GM12878 (cell line): ENCODE measurements at regions not wholly inside any gene's neighbourhood (a gene's known extent, or its start where the extent isn't known, plus 50 kb on each side); places are given as distances from the start of the nearest gene placed in this dataset.

Experiments
- ATAC-seq: fragments of 200-7000 bp; cut with Tn5 transposase; 3 replicates; pipeline ENCODE4 v1.9.1; 2020; ENCODE audit warnings: mild to moderate bottlenecking, moderate library complexity
- BruUV-seq: library from RNA; stranded (reverse); fragments of 400-500 nt; replicated peaks from 2 replicates; lab custom pipeline; 2021; lab: Mats Ljungman, UMichigan
- CTCF ChIA-PET: fragments of 300-600 bp; sonication (Branson Sonifier 250); formaldehyde crosslinking; extraction: SDS; loops from one replicate; lab custom pipeline; 2021; ENCODE audit warnings: inconsistent platforms; lab: Yijun Ruan, JAX
- POLR2A ChIA-PET: fragments of 350-600 bp; formaldehyde crosslinking; extraction: SDS; loops from one replicate; lab custom pipeline; 2021; ENCODE audit warnings: inconsistent platforms; lab: Charles Lee
- RAD21 ChIA-PET: fragments of 300-600 bp; sonication (Branson Sonifier 250); formaldehyde crosslinking; loops from one replicate; lab custom pipeline; 2023; ENCODE audit warnings: antibody characterized with exemption; ENCODE audit not compliant: unreplicated experiment; lab: Charles Lee
- SMC1A ChIA-PET: fragments of 300-600 bp; sonication (Branson Sonifier 250); formaldehyde crosslinking; loops from one replicate; lab custom pipeline; 2023; ENCODE audit not compliant: unreplicated experiment, uncharacterized antibody; lab: Charles Lee
- DNase-seq: peaks from one replicate; pipeline ENCODE4 v3.0.0-alpha.2; 2011; ENCODE audit warnings: low read depth, low spot score
- FAIRE-seq: peaks from 3 replicates; lab custom pipeline; 2011; peaks lifted over from hg19 to GRCh38; lab: Jason Lieb, UNC
- H2AFZ ChIP-seq: 2 replicates; pipeline ENCODE4 v1.6.0; 2011; ENCODE audit warnings: low read depth, low read length, control low read depth; ENCODE audit not compliant: control insufficient read depth
- H3K27ac ChIP-seq: 2 replicates; pipeline ENCODE4 v1.5.1; 2011; ENCODE audit warnings: control low read depth; ENCODE audit not compliant: control insufficient read depth, insufficient read depth
- H3K27me3 ChIP-seq, 2 experiments: replicated peaks in 1 of 2; 2 replicates each; pipeline versions ENCODE4 v1.6.0 to v1.6.1; 2011; ENCODE audit warnings: low read length in 1 of 2; ENCODE audit not compliant: control insufficient read depth in 2 of 2, insufficient read depth in 2 of 2
- H3K36me3 ChIP-seq, 2 experiments: 2 replicates each; pipeline ENCODE4 v1.5.1; 2011; ENCODE audit warnings: low read length in 1 of 2; ENCODE audit not compliant: control insufficient read depth in 2 of 2, insufficient read depth in 2 of 2
- H3K4me1 ChIP-seq: 2 replicates; pipeline ENCODE4 v1.6.1; 2011; ENCODE audit warnings: mild to moderate bottlenecking, low read length, moderate library complexity, mixed read lengths; ENCODE audit not compliant: control insufficient read depth, insufficient read depth
- H3K4me2 ChIP-seq: 2 replicates; pipeline ENCODE4 v1.6.0; 2011; ENCODE audit warnings: control low read depth; ENCODE audit not compliant: control insufficient read depth, insufficient read depth
- H3K4me3 ChIP-seq: fragments of 200-600 bp; sonication (generic); 2 replicates; pipeline ENCODE4 v1.5.1; 2016
- H3K79me2 ChIP-seq: 2 replicates; pipeline ENCODE4 v1.6.0; 2011; ENCODE audit warnings: low read length; ENCODE audit not compliant: control insufficient read depth, insufficient read depth
- H3K9ac ChIP-seq: 2 replicates; pipeline ENCODE4 v1.8.0; 2011; ENCODE audit warnings: low read length, control low read depth, mixed read lengths; ENCODE audit not compliant: control insufficient read depth, insufficient read depth
- H3K9me3 ChIP-seq: replicated peaks from 3 replicates; pipeline ENCODE4 v1.5.1; 2011; ENCODE audit warnings: mild to moderate bottlenecking, low read length; ENCODE audit not compliant: control insufficient read depth, insufficient read depth
- H4K20me1 ChIP-seq: 2 replicates; pipeline ENCODE4 v1.6.0; 2011; ENCODE audit not compliant: control insufficient read depth, insufficient read depth
- BACH1 ChIP-seq: fragments of 450-650 bp; IDR thresholded peaks from 2 replicates; pipeline ENCODE4 v1.6.1; 2017; ENCODE audit warnings: mild to moderate bottlenecking, borderline replicate concordance
- CREB1 ChIP-seq: IDR thresholded peaks from 2 replicates; pipeline ENCODE4 v1.6.1; 2012; ENCODE audit warnings: low read depth, mild to moderate bottlenecking, inconsistent platforms
- EED ChIP-seq: sonication (generic); IDR thresholded peaks from 2 replicates; pipeline ENCODE4 v1.6.1; 2016; ENCODE audit warnings: antibody characterized with exemption, low read depth
- FOXK2 ChIP-seq: fragments of 450-650 bp; IDR thresholded peaks from 2 replicates; pipeline ENCODE4 v1.6.1; 2017; ENCODE audit warnings: mild to moderate bottlenecking, moderate library complexity
- JUND ChIP-seq: IDR thresholded peaks from 2 replicates; pipeline ENCODE4 v1.6.1; 2012; ENCODE audit warnings: low read depth, mild to moderate bottlenecking, low read length, improper control_type of control experiment, moderate library complexity
- PAX5 ChIP-seq: IDR thresholded peaks from 2 replicates; pipeline ENCODE4 v1.6.1; 2011; ENCODE audit warnings: low read depth, low read length, borderline replicate concordance
- PML ChIP-seq: IDR thresholded peaks from 2 replicates; pipeline ENCODE4 v1.6.1; 2012; ENCODE audit warnings: low read length, inconsistent platforms
- POLR2A ChIP-seq: IDR thresholded peaks from 2 replicates; pipeline ENCODE4 v1.6.1; 2011; ENCODE audit warnings: low read depth, mild to moderate bottlenecking, low read length
- RUNX3 ChIP-seq: IDR thresholded peaks from 2 replicates; pipeline ENCODE4 v1.6.1; 2012; ENCODE audit warnings: low read length, inconsistent platforms
- TCF3 ChIP-seq: IDR thresholded peaks from 2 replicates; pipeline ENCODE4 v1.6.1; 2012; ENCODE audit warnings: low read depth, mild to moderate bottlenecking, low read length, borderline replicate concordance; ENCODE audit not compliant: insufficient read depth
- ZNF217 ChIP-seq: fragments of 450-650 bp; IDR thresholded peaks from 2 replicates; pipeline ENCODE4 v1.6.1; 2017; ENCODE audit warnings: antibody characterized with exemption, mild to moderate bottlenecking
- WGBS: methylation state at CpG from one replicate; pipeline ENCODE4 v1.1.6; 2016; ENCODE audit warnings: low lambda C conversion rate; ENCODE audit not compliant: insufficient replicate concordance, insufficient coverage; ENCODE audit errors: missing lambda C conversion rate; 5-methylcytosine and 5-hydroxymethylcytosine counted together
- in situ Hi-C: fragments of 300-500 bp; cut with MboI; formaldehyde crosslinking; loops from 9 replicates; pipeline ENCODE4 v1.14.3; 2018; ENCODE audit warnings: mixed read lengths
- intact Hi-C: fragments of 100-400 bp; cut with micrococcal nuclease; formaldehyde crosslinking; loops from one replicate; pipeline ENCODE4 v1.14.2; 2022; ENCODE audit not compliant: unreplicated experiment
- TF ChIP-seq, protein P1 (sequence below), 3 experiments: IDR thresholded peaks in 2 of 3; conservative IDR thresholded peaks in 1 of 3; 2 replicates each; pipeline ENCODE4 v1.5.1; 2011; ENCODE audit warnings: low read depth in 3 of 3, low read length in 3 of 3, mild to moderate bottlenecking in 3 of 3, control low read depth in 2 of 3, moderate library complexity in 2 of 3, inconsistent platforms in 1 of 3, mixed read lengths in 1 of 3; ENCODE audit not compliant: control insufficient read depth in 2 of 3, insufficient read depth in 1 of 3; ENCODE audit errors: extremely low read depth in 1 of 3
- TF ChIP-seq, protein P2 (sequence below): fragments of 150-350 bp; IDR thresholded peaks from 2 replicates; pipeline ENCODE4 v1.6.1; 2016; ENCODE audit warnings: low read depth, low read length
- TF ChIP-seq, protein P3 (sequence below): fragments of 450-650 bp; IDR thresholded peaks from 2 replicates; pipeline ENCODE4 v1.6.1; 2017; ENCODE audit warnings: mild to moderate bottlenecking, moderate library complexity
- TF ChIP-seq, protein P4 (sequence below): fragments of 450-650 bp; IDR thresholded peaks from 2 replicates; pipeline ENCODE4 v1.6.1; 2018; ENCODE audit warnings: borderline replicate concordance, mild to moderate bottlenecking; ENCODE audit not compliant: partially characterized antibody

DNA sequence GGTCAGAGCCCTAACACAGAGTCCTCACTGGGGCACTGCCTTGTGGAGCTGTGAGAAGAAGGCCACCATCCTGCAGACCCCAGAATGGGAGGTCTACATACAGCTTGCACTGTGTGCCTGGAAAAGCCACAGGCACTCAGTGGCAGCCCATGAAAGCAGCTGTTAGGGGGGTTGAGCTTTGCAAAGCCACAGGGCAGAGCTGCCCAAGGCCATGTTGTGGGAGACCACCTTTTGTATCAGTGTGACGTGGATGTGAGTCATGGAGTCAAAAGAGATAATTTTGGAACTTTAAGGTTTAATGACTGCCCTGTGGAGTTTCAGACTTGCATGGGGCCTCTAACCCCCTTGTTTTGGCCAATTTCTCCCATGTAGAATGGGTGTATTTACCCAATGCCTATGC is 52.9 kb upstream of the TPRG1 start:
- H4K20me1 ChIP-seq, result no peaks in the 10 kb centered on the region
- ChIA-PET CTCF (no interaction called here), SMC1A (no interaction called here), RAD21 (no interaction called here), POLR2A (no interaction called here)
- intact Hi-C loops (no loop called here), in situ Hi-C loops (no loop called here)
- H3K9ac ChIP-seq, result no peak overlapping the region
- H3K4me3 ChIP-seq, result no peak overlapping the region
- no peaks in the 10 kb centered on the region for H3K4me1 ChIP-seq
- no peaks in the 10 kb centered on the region for H3K9me3 ChIP-seq
- no peak for ATAC-seq
- DNase-seq, result no peak
- no peak for FAIRE-seq
- H3K27ac ChIP-seq, result no peak overlapping the region
- no peaks in the 10 kb centered on the region for H3K27me3 ChIP-seq
- 40% methylated on average over 1 of the region's 1 CpG for WGBS
- no peaks in the 10 kb centered on the region for H3K79me2 ChIP-seq
- H3K4me2 ChIP-seq, result no peak overlapping the region
- H3K36me3 ChIP-seq, result no peaks in the 10 kb centered on the region
- no peak overlapping the region for H2AFZ ChIP-seq
- no TSS peak for BruUV-seq
- TF ChIP-seq, protein P1, sequence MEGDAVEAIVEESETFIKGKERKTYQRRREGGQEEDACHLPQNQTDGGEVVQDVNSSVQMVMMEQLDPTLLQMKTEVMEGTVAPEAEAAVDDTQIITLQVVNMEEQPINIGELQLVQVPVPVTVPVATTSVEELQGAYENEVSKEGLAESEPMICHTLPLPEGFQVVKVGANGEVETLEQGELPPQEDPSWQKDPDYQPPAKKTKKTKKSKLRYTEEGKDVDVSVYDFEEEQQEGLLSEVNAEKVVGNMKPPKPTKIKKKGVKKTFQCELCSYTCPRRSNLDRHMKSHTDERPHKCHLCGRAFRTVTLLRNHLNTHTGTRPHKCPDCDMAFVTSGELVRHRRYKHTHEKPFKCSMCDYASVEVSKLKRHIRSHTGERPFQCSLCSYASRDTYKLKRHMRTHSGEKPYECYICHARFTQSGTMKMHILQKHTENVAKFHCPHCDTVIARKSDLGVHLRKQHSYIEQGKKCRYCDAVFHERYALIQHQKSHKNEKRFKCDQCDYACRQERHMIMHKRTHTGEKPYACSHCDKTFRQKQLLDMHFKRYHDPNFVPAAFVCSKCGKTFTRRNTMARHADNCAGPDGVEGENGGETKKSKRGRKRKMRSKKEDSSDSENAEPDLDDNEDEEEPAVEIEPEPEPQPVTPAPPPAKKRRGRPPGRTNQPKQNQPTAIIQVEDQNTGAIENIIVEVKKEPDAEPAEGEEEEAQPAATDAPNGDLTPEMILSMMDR (IDR thresholded peaks at IDR 0.05 in 2 of 3, conservative IDR thresholded peaks at IDR 0.05 in 1 of 3; ENCODE audit: control insufficient read depth in 2 of 3, extremely low read depth in 1 of 3, insufficient read depth in 1 of 3, low read depth in 3 of 3, low read length in 3 of 3), result no peak
- TF ChIP-seq PML (no peak), RUNX3 (no peak), ZNF217 (no peak), JUND (no peak), EED (no peak), FOXK2 (no peak), TCF3 (no peak), POLR2A (no peak), CREB1 (no peak), BACH1 (no peak), PAX5 (no peak)
- TF ChIP-seq, protein P2, sequence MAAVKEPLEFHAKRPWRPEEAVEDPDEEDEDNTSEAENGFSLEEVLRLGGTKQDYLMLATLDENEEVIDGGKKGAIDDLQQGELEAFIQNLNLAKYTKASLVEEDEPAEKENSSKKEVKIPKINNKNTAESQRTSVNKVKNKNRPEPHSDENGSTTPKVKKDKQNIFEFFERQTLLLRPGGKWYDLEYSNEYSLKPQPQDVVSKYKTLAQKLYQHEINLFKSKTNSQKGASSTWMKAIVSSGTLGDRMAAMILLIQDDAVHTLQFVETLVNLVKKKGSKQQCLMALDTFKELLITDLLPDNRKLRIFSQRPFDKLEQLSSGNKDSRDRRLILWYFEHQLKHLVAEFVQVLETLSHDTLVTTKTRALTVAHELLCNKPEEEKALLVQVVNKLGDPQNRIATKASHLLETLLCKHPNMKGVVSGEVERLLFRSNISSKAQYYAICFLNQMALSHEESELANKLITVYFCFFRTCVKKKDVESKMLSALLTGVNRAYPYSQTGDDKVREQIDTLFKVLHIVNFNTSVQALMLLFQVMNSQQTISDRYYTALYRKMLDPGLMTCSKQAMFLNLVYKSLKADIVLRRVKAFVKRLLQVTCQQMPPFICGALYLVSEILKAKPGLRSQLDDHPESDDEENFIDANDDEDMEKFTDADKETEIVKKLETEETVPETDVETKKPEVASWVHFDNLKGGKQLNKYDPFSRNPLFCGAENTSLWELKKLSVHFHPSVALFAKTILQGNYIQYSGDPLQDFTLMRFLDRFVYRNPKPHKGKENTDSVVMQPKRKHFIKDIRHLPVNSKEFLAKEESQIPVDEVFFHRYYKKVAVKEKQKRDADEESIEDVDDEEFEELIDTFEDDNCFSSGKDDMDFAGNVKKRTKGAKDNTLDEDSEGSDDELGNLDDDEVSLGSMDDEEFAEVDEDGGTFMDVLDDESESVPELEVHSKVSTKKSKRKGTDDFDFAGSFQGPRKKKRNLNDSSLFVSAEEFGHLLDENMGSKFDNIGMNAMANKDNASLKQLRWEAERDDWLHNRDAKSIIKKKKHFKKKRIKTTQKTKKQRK, result no peak
- TF ChIP-seq, protein P3, sequence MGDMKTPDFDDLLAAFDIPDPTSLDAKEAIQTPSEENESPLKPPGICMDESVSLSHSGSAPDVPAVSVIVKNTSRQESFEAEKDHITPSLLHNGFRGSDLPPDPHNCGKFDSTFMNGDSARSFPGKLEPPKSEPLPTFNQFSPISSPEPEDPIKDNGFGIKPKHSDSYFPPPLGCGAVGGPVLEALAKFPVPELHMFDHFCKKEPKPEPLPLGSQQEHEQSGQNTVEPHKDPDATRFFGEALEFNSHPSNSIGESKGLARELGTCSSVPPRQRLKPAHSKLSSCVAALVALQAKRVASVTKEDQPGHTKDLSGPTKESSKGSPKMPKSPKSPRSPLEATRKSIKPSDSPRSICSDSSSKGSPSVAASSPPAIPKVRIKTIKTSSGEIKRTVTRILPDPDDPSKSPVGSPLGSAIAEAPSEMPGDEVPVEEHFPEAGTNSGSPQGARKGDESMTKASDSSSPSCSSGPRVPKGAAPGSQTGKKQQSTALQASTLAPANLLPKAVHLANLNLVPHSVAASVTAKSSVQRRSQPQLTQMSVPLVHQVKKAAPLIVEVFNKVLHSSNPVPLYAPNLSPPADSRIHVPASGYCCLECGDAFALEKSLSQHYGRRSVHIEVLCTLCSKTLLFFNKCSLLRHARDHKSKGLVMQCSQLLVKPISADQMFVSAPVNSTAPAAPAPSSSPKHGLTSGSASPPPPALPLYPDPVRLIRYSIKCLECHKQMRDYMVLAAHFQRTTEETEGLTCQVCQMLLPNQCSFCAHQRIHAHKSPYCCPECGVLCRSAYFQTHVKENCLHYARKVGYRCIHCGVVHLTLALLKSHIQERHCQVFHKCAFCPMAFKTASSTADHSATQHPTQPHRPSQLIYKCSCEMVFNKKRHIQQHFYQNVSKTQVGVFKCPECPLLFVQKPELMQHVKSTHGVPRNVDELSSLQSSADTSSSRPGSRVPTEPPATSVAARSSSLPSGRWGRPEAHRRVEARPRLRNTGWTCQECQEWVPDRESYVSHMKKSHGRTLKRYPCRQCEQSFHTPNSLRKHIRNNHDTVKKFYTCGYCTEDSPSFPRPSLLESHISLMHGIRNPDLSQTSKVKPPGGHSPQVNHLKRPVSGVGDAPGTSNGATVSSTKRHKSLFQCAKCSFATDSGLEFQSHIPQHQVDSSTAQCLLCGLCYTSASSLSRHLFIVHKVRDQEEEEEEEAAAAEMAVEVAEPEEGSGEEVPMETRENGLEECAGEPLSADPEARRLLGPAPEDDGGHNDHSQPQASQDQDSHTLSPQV, result no peak
- TF ChIP-seq, protein P4, sequence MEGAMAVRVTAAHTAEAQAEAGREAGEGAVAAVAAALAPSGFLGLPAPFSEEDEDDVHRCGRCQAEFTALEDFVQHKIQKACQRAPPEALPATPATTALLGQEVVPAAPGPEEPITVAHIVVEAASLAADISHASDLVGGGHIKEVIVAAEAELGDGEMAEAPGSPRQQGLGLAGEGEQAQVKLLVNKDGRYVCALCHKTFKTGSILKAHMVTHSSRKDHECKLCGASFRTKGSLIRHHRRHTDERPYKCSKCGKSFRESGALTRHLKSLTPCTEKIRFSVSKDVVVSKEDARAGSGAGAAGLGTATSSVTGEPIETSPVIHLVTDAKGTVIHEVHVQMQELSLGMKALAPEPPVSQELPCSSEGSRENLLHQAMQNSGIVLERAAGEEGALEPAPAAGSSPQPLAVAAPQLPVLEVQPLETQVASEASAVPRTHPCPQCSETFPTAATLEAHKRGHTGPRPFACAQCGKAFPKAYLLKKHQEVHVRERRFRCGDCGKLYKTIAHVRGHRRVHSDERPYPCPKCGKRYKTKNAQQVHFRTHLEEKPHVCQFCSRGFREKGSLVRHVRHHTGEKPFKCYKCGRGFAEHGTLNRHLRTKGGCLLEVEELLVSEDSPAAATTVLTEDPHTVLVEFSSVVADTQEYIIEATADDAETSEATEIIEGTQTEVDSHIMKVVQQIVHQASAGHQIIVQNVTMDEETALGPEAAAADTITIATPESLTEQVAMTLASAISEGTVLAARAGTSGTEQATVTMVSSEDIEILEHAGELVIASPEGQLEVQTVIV, result no peak
